C1 segment of cervical spinal cord (tissue), 14 donors: ENCODE measurements at regions not wholly inside any gene's neighbourhood (a gene's known extent, or its start where the extent isn't known, plus 50 kb on each side); places are given as distances from the start of the nearest gene placed in this dataset.

Experiments
- DNase-seq, 14 donors: peaks; one replicate each; lab custom pipeline; 2025; lab: John Stamatoyannopoulos, UW

GRCh38 chr11:115078461-115079438 lies 400.4 kb downstream of the NXPE2 start:
- DNase-seq, result no peak

DNA sequence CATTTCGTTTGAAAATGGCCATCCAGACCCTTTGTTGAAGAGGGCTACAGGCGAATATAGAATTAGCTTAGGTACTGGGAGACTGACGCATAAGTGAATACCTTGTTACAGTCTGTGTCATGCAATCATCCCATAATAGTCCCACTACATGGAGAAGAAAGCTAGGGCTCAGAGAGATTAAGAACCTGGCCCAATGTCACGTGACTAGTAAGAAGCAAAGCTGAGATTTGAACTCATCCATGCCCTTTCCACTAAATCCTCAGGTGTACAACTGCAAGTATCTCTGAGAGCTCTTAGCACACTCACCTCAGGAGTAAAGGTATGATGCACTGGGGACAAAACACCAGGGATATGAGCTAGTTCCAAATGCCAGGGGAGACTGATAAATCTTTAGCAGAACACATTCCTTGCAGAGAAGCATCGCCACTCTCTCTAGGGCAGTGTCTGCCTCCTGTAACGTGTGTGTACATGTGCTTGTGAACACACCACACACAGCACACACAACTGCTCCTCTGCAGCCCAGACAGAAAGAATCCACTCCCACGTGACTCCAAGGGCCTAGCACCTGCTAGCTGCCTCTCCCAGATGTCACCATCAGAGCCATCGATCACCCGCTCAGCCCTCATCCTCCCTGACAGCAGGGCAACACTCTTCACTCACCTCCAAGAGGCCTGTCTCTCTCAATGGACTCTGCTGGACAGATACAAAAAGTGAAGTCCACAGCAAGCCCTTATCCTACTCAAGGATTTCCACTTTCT lies 402.8 kb downstream of the NXPE2 start:
- no peak for DNase-seq

DNA sequence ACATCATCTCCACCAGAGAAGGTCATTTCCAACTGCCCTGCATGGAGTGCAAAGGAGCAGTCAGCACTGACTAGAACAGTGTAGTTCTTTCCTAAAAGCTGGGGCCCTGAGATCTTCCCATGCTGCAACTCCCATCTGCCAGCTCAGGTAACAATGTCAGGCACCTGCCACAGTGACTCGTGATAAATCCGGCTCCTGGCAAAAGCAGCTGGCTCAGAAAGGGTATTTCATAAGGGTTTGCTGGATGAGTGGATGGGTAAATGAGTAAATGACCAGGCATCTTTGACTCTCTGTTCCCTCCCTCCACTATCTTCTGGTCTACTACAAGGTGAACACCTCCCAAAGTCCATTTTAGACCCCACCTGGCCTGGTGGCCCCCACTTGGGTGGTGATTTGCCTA lies 403.6 kb downstream of the NXPE2 start:
- DNase-seq, result no peak

DNA sequence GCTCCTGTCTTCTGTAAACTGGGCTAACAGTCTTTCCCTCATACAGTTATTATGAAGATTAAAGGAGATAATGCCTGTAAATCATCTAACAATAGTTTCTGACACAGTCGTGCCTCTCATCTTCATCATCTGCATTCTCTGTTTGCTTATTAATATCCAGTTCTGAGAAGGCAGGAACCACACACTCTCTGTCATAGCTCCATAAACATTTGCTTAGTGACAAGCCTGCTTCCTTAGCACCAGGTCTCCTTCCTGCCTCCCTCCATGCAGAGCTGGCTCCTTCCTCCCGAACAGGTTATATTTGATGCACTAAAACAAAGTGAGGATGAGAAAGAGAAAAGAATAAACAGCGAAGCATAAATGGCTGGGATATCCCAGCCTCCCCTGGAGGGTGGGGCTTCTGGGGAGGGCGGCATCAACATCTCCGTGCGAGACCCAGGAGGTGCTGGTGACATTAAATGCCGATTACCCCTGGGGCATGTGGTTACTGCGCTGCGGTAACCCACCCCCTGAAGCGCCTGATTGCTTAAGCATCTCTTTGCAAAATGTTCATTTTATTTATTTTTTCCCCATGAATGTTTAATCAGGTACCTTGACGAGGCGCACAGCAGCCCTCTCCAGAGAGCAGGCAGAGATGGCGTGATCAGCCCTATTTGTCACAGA lies 404.9 kb downstream of the NXPE2 start:
- DNase-seq, result no peak

DNA sequence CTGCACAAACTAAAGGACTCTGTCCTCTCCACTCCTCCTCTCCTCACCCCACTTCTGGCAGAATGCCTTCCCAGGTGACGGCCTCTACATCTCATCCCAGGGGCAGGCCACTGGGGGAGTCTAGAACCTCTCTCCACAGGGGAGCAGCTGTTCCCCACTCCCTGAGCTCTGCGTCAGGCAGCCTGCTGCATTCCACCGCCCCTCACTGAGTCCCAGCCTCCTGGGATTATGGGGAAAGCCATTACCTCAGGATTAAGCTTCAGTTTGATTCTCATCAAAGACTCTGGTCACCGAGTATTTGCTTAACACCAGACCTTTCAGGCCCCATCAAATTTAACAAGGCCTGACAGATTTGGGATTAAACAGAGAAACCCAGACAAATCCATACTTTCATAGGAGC lies 405.9 kb downstream of the NXPE2 start:
- DNase-seq, result no peak

GRCh38 chr11:115085461-115086210 lies 407.3 kb downstream of the NXPE2 start:
- peak in 7 of 14 donors; percentile 7 to 38 (median 18) for DNase-seq

- DNase-seq, result no peak
Observed at GRCh38 chr11:115087791-115088190, 409.5 kb downstream of the NXPE2 start.

DNA sequence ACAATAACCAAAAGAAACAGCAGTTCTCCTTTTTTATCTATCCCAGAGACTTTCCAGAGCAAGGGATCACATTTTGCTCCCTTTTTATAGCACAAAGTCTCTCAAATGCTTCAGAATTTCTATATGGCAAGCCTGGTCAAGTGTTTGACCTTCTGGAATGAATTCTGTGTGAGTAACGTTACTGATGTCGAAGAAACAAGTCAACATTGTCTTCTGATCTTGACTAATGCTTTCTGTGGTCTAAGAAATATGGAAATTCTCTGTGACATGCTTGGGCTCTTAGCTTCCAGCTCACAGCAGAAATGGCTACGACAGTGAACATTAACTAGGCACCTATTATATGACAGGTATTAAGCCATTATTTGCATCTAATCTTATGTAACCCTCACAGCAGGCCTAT lies 411.7 kb downstream of the CADM1 start:
- DNase-seq, result no peak

GRCh38 chr11:115097796-115098408 lies 406.3 kb downstream of the CADM1 start:
- DNase-seq, result no peak

- no peak for DNase-seq
Observed at GRCh38 chr11:115100706-115101105, 403.5 kb downstream of the CADM1 start.

- no peak for DNase-seq
Observed at GRCh38 chr11:115103921-115104320, 400.3 kb downstream of the CADM1 start.

GRCh38 chr11:115104851-115105453 lies 399.3 kb downstream of the CADM1 start:
- DNase-seq, result no peak

- DNase-seq, result no peak
Observed at GRCh38 chr11:115111066-115111465, 393.1 kb downstream of the CADM1 start.

DNA sequence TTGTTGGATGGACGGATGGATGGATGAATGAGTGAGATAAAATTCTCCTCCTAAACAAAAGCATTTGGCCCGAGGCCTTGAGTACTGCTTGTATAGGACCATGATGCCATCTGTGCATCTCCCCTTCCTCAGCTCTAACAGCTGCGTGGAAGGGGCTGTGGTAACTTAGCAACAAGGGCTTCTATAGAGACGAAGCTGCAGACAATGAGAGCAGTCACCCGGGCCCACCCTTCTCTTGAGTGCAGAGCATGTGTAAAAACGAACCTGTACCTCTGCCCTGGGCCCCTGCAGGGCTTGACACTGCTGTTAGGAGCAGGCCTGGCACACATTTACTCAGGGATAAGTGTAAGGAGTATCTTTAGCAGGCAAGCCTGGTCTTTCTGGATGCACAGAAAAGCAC lies 391.5 kb downstream of the CADM1 start:
- DNase-seq, result no peak

DNA sequence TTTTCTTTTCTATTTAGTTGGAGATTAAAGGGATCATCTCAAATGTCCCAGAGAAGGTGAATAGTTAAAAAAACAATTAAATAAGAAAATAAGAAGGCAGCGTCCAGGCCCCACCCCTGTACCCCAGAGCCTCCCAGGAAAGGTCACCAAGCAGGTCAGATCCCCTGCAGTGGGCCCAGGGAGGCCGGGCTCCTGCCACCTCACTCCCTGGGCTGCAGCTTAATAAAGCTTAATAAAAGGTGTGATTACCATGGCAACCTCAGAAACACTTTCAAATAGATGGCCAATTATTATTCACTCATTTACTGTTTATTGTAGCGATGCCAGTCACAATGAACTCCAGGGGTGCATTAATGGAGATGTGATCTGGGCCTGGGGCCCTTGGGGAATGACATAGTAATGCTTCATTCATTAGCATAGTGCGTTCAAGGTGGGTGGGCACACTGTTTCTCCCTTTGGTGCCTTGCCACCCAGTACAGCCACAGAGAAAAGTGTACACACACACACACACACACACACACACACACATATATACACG lies 386.2 kb downstream of the CADM1 start:
- DNase-seq, result no peak

DNA sequence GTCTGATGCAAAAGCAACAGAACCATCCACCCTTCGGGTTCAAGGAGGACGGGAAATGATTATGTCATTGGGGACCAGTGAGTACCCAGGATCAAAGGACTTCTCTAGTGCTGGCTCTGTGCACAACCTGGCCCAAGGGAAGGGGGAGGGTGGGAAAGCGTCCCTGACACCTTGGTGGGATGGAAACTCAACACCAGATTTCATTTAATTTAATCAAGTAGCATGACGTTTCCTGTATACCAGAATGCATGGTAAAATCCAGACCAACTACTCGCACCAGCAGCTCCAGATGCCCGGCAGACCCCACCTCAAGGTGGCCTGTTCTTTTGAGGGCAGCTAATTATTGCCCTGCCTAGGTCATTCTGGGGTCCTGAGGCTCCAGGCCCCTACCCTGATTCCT lies 385.1 kb downstream of the CADM1 start:
- no peak for DNase-seq
